GM12878 (cell line): ENCODE measurements at regions not wholly inside any gene's neighbourhood (a gene's known extent, or its start where the extent isn't known, plus 50 kb on each side); places are given as distances from the start of the nearest gene placed in this dataset.

ENCODE experiments used
- EP300 ChIP-seq, 2 experiments: fragments of 150-350 bp in 1 of 2; IDR thresholded peaks; 2 replicates each; pipeline ENCODE4 v1.6.1; 2011 to 2012; ENCODE audit warnings: low read depth in 2 of 2, low read length in 2 of 2, borderline replicate concordance in 1 of 2, improper control_type of control experiment in 1 of 2, inconsistent platforms in 1 of 2; ENCODE audit not compliant: control insufficient read depth in 1 of 2
- POLR2A ChIP-seq: IDR thresholded peaks from 2 replicates; pipeline ENCODE4 v1.6.1; 2011; ENCODE audit warnings: low read depth, mild to moderate bottlenecking, low read length
- TF ChIP-seq, protein P1 (sequence below): fragments of 450-650 bp; IDR thresholded peaks from 2 replicates; pipeline ENCODE4 v1.6.1; 2017; ENCODE audit warnings: mild to moderate bottlenecking, moderate library complexity

DNA sequence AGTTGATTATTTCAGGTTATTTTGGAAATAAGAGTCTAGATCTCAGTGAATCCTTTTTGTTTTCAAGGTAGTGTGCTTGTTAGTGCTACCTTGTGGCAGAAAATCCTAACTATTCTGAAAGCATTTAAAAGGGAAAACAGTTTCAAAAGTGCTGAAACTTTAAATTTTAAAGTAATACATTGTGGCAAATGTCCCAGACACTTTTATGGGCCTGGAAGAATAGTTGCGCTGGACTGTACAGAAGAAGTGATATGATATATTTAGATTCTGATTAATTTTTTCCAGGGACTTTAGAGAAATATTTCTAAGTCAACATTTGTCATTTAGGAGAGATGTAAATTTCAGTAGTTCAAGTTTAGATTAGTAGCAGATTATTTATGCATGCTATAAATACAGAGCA lies 96.7 kb upstream of the BMP5 start:
- no peak for TF ChIP-seq EP300 (IDR thresholded peaks at IDR 0.05; ENCODE audit: borderline replicate concordance in 1 of 2, control insufficient read depth in 1 of 2, low read depth in 2 of 2, low read length in 2 of 2)
- TF ChIP-seq, protein P1, sequence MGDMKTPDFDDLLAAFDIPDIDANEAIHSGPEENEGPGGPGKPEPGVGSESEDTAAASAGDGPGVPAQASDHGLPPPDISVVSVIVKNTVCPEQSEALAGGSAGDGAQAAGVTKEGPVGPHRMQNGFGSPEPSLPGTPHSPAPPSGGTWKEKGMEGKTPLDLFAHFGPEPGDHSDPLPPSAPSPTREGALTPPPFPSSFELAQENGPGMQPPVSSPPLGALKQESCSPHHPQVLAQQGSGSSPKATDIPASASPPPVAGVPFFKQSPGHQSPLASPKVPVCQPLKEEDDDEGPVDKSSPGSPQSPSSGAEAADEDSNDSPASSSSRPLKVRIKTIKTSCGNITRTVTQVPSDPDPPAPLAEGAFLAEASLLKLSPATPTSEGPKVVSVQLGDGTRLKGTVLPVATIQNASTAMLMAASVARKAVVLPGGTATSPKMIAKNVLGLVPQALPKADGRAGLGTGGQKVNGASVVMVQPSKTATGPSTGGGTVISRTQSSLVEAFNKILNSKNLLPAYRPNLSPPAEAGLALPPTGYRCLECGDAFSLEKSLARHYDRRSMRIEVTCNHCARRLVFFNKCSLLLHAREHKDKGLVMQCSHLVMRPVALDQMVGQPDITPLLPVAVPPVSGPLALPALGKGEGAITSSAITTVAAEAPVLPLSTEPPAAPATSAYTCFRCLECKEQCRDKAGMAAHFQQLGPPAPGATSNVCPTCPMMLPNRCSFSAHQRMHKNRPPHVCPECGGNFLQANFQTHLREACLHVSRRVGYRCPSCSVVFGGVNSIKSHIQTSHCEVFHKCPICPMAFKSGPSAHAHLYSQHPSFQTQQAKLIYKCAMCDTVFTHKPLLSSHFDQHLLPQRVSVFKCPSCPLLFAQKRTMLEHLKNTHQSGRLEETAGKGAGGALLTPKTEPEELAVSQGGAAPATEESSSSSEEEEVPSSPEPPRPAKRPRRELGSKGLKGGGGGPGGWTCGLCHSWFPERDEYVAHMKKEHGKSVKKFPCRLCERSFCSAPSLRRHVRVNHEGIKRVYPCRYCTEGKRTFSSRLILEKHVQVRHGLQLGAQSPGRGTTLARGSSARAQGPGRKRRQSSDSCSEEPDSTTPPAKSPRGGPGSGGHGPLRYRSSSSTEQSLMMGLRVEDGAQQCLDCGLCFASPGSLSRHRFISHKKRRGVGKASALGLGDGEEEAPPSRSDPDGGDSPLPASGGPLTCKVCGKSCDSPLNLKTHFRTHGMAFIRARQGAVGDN = no peak
- no peak for TF ChIP-seq POLR2A
